Rectal smooth muscle tissue (tissue), 1 donor: ENCODE measurements at regions not wholly inside any gene's neighbourhood (a gene's known extent, or its start where the extent isn't known, plus 50 kb on each side); places are given as distances from the start of the nearest gene placed in this dataset.
"Not testable (repeated sequence)": the region's sequence is repeated elsewhere in the genome, so short reads cannot be mapped to it uniquely, and the experiment has no call there.

Experiments
- H3K27ac ChIP-seq: one replicate; pipeline ENCODE4 v1.7.0; 2013; ENCODE audit warnings: low read depth, low read length, inconsistent platforms
- H3K27me3 ChIP-seq: one replicate; pipeline ENCODE4 v1.7.0; 2013; ENCODE audit warnings: low read length; ENCODE audit not compliant: control insufficient read depth, insufficient read depth
- H3K36me3 ChIP-seq: one replicate; pipeline ENCODE4 v1.7.0; 2013; ENCODE audit warnings: low read length; ENCODE audit not compliant: control insufficient read depth, insufficient read depth
- H3K4me1 ChIP-seq: one replicate; pipeline ENCODE4 v1.7.0; 2013; ENCODE audit warnings: low read length; ENCODE audit not compliant: control insufficient read depth, insufficient read depth
- H3K4me3 ChIP-seq: one replicate; pipeline ENCODE4 v1.7.0; 2013; ENCODE audit warnings: low read length
- H3K9ac ChIP-seq: one replicate; pipeline ENCODE4 v1.7.0; 2013; ENCODE audit warnings: low read length

DNA sequence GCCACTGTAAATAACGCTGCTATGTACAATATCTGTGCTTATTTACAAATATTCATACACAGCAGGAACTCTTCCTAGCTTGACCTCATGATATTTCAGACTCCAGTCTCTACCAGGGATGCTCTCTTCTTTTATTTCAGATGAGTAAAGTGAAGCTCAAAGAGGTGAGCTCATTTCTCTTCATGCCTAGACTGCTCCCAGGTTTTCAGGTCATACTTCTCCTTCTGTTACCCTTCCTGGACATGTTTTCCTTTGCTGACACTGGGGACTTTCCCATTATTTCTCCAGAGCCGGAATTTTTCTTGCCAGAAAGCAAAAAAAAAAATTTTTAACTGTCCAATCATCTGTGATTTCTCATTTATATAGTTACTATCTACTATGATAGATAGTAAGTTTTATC, 147.2 kb upstream of the DST start:
- no peaks in the 10 kb centered on the region for H3K36me3 ChIP-seq
- H3K4me1 ChIP-seq: peaks cover 9% of the 10 kb centered on the region
- no peak overlapping the region for H3K4me3 ChIP-seq
- H3K27me3 ChIP-seq: no peaks in the 10 kb centered on the region
- no peak overlapping the region for H3K9ac ChIP-seq
- H3K27ac ChIP-seq: peak overlapping the region; percentile 22

DNA sequence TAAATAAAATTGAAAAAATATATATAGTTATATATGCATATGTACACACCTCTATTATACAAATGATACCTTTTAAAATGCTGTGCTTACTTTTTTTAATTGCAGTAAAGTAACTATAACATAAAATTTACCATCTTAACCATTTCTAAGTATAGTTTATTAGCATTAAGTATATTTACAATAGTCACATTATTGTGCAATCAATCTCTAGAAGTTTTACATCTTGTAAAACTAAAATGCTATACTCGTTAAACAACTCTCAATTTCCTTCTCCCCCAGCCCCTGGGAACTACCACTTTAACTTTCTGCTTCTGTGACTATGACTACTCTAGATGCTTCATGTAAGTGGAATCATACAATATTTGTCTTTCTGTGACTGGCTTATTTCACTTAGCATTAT, 146.7 kb upstream of the DST start:
- peaks cover 9% of the 10 kb centered on the region for H3K4me1 ChIP-seq

GRCh38 chr6:56787209-56787608, 144.5 kb upstream of the DST start:
- Histone ChIP-seq H3K9ac (no peak overlapping the region), H3K27ac (no peak overlapping the region), H3K27me3 (no peaks in the 10 kb centered on the region), H3K36me3 (no peaks in the 10 kb centered on the region), H3K4me1 (peaks cover 9% of the 10 kb centered on the region), H3K4me3 (no peak overlapping the region)

More for the DNA sequence above, 146.7 kb upstream of the DST start:
- H3K4me3 ChIP-seq: no peak overlapping the region
- H3K9ac ChIP-seq: no peak overlapping the region
- no peaks in the 10 kb centered on the region for H3K36me3 ChIP-seq
- H3K27me3 ChIP-seq: no peaks in the 10 kb centered on the region
- peak overlapping the region; percentile 22 for H3K27ac ChIP-seq

DNA sequence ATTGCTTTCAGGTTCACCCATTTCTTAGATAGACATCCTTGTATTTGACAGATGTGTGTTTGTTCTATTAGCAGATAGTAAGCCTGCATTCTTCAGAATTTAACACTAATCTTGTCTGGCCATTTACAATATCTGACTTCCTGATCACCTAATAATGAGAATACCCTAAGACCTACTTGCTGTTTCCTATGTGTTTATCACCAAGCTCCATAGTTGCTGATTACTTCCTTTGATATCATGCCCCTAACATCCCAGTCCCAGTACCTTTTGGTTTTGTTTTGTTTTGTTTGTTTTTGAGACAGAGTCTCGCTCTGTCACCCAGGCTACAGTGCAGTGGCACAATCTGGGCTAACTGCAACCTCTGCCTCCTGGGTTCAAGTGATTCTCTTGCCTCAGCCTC, 143.6 kb upstream of the DST start:
- H3K9ac ChIP-seq: no peak overlapping the region
- peaks cover 9% of the 10 kb centered on the region for H3K4me1 ChIP-seq
- no peaks in the 10 kb centered on the region for H3K27me3 ChIP-seq
- H3K27ac ChIP-seq: no peak overlapping the region
- no peaks in the 10 kb centered on the region for H3K36me3 ChIP-seq
- H3K4me3 ChIP-seq: no peak overlapping the region

GRCh38 chr6:56785536-56785935, 142.8 kb upstream of the DST start:
- not testable (repeated sequence) for H3K36me3 ChIP-seq, H3K27me3 ChIP-seq, H3K4me1 ChIP-seq, H3K27ac ChIP-seq, H3K4me3 ChIP-seq, H3K9ac ChIP-seq

DNA sequence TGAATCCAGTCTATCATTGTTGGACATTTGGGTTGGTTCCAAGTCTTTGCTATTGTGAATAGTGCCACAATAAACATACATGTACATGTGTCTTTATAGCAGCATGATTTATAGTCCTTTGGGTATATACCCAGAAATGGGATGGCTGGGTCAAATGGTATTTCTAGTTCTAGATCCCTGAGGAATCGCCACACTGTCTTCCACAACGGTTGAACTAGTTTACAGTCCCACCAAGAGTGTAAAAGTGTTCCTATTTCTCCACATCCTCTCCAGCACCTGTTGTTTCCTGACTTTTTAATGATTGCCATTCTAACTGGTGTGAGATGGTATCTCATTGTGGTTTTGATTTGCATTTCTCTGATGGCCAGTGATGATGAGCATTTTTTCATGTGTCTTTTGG, 137.4 kb upstream of the DST start:
- H3K27ac ChIP-seq, H3K9ac ChIP-seq, H3K4me1 ChIP-seq, H3K36me3 ChIP-seq, H3K4me3 ChIP-seq, H3K27me3 ChIP-seq: not testable (repeated sequence)

DNA sequence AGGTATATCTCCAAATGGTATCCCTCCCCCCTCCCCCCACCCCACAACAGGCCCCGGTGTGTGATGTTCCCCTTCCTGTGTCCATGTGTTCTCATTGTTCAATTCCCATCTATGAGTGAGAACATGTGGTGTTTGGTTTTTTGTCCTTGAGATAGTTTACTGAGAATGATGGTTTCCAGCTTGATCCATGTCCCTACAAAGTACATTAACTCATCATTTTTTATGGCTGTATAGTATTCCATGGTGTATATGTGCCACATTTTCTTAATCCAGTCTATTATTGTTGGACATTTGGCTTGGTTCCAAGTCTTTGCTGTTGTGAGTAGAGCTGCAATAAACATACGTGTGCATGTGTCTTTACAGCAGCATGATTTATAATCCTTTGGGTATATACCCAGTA, 135.8 kb upstream of the DST start:
- H3K4me3 ChIP-seq, H3K27me3 ChIP-seq, H3K36me3 ChIP-seq, H3K4me1 ChIP-seq, H3K27ac ChIP-seq, H3K9ac ChIP-seq: not testable (repeated sequence)

DNA sequence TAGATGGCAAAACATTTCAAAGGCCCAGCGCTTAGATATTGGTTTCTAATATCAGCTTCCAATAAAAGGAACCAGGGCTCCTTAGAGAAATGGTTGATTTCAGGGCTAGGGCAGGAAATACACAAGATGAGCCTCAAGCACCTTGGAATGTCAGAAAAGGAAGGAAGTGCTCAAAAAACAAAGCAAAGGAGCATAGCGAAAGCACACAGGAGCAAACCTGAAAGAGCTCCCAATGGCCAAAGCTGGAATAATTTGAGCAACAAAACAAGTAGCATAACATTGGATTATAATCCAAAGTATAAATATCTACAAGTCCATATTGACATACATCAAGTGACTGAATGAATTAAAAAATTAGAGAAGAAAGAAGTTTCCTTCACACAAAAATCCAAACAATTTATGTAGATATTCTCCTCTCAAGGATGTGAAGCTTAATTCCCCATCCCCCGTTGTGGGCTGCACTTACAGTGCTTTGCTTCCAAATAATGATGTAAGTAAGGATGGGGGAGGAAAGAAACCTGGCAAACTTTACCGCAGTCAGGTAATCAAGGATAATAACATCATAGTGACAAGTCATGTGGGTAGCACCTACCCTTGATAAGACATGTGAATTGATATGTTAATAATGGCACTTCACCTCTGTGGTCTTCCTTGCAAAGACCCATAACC, 132.9 kb upstream of the DST start:
- no peaks in the 10 kb centered on the region for H3K27me3 ChIP-seq
- no peak overlapping the region for H3K27ac ChIP-seq

DNA sequence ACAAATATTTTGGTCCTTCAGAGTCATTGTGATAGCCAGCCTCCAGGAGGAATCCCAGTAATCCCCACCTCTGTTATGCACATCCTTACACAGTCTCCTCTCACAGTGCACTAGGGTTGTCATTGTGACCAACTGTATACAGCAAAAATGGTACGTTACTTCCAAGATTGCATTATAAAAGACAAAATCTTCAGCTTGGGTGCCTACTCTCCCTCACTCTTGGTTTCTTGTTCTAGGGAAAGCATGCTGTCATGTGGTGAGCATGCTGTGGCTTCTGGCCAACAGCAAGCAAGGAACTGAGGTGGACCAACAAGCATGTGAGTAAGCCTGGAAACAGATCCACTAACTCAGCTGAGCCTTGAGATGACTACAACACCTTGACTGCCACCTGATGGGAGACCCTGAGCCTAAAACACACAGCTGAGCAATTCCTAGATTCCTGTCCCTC, 130.1 kb upstream of the DST start:
- H3K27me3 ChIP-seq: no peaks in the 10 kb centered on the region
- no peak overlapping the region for H3K9ac ChIP-seq
- H3K36me3 ChIP-seq: no peaks in the 10 kb centered on the region
- H3K4me3 ChIP-seq: no peak overlapping the region
- H3K4me1 ChIP-seq: peaks cover 12% of the 10 kb centered on the region
- H3K27ac ChIP-seq: peak overlapping the region; percentile 43

More for the DNA sequence above, 132.9 kb upstream of the DST start:
- H3K9ac ChIP-seq: no peak overlapping the region
- peaks cover 12% of the 10 kb centered on the region for H3K4me1 ChIP-seq
- no peaks in the 10 kb centered on the region for H3K36me3 ChIP-seq
- H3K4me3 ChIP-seq: no peak overlapping the region

- Histone ChIP-seq H3K4me1 (peaks cover 12% of the 10 kb centered on the region), H3K27ac (peak overlapping the region; percentile 43), H3K27me3 (no peaks in the 10 kb centered on the region), H3K36me3 (no peaks in the 10 kb centered on the region), H3K9ac (no peak overlapping the region), H3K4me3 (no peak overlapping the region)
Observed at GRCh38 chr6:56771929-56772607, 129.4 kb upstream of the DST start.

DNA sequence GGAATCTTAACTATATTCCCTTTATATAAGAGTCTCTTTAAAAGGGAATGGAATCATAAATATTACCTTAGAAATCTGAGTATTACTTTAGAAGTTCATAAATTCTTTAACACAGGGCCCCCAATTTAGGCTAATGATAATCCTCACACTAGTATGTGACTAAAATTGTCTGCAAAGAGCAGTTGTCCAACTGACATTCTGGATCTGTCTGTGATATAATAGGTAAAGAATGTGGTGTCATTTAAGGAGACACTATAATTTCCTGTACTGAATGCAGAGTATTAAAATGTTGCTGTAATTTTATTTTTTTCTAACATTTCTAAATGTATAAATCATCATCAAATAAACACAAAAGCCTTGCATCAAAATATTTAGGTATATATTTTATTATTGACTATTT, 128.5 kb upstream of the DST start:
- no peaks in the 10 kb centered on the region for H3K36me3 ChIP-seq
- H3K9ac ChIP-seq: no peak overlapping the region
- H3K4me3 ChIP-seq: no peak overlapping the region
- H3K27me3 ChIP-seq: no peaks in the 10 kb centered on the region
- H3K27ac ChIP-seq: no peak overlapping the region
- peaks cover 12% of the 10 kb centered on the region for H3K4me1 ChIP-seq

GRCh38 chr6:56770011-56770520, 127.4 kb upstream of the DST start:
- H3K4me3 ChIP-seq: no peak overlapping the region
- no peaks in the 10 kb centered on the region for H3K27me3 ChIP-seq
- peaks cover 16% of the 10 kb centered on the region for H3K4me1 ChIP-seq
- H3K36me3 ChIP-seq: no peaks in the 10 kb centered on the region
- H3K9ac ChIP-seq: no peak overlapping the region
- H3K27ac ChIP-seq: no peak overlapping the region
